ENCODE measurements at regions not wholly inside any gene's neighbourhood (a gene's known extent, or its start where the extent isn't known, plus 50 kb on each side); places are given as distances from the start of the nearest gene placed in this dataset.
"Not testable (repeated sequence)": the region's sequence is repeated elsewhere in the genome, so short reads cannot be mapped to it uniquely, and the experiment has no call there.

DNA sequence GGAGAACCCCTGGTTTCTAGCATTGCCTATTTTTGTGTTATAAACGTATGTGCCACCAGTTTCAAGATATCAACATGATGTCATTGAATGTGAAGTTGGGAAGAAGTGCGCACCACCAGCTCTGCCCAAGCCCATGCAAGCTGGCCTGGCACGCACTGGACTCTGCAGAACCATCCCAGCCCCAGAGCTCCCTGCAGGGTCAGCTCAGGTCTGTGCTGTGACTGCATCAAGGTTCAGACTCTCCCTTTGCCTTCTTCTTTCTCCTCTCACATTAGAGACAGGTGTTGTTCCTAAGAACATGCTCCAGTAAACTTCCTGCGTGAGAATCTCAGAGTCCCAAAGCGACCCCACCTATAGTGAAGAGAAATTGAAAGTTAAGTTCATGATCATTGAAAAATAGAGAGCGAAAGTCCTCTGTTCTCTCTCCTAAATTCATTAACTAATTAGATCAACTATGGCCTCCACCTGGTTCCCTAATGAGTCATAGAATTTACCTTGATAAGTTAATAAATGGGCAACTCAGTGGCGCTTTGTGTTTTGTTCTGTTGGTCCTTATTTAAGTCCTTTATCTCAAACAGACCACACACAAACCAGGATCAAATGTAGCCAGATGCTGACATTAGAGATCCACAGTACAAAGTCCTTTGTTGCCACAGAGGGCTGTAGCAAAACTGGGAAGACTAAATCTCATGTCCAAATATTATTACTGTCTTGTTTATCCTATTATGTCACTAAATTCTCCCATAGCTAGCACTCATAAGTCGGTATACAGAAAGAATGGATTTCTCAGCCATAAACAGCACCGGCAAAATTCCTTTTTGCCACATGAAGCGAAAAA lies 432.3 kb downstream of the STK39 start:
- intact Hi-C loops (cut with DNase I) = no loop called here
- DNase-seq (no peak), ATAC-seq (ENCODE audit: poor library complexity) (no peak)

DNA sequence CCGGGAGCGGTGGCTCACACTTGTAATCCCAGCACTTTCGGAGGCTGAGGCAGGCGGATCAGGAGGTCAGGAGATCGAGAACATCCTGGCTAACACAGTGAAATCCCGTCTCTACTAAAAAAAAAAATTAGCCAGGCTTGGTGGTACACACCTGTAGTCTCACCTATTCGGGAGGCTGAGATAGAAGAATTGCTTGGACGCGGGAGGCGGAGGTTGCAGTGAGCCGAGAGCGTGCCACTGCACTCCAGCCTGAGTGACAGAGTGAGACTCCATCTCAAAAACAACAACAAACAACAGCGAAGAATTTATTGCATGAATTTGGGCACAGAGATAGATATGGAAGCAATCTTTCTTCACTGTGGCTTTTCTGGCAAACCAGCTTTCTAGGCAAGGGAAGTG lies 432.9 kb downstream of the STK39 start:
- ATAC-seq (ENCODE audit: poor library complexity); intact Hi-C loops (cut with DNase I); DNase-seq: not testable (repeated sequence)

DNA sequence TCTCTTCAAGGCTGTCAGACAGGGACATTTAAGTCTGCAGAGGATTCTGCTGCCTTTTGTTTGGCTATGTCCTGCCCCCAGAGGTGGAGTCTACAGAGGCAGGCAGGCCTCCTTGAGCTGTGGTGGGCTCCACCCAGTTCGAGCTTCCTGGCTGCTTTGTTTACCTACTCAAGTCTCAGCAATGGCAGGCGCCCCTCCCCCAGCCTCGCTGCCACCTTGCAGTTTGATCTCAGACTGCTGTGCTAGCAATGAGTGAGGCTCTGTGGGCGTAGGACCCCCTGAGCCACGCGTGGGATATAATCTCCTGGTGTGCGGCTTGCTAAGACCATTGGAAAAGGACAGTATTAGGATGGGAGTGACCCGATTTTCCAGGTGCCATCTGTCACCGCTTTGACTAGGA lies 437.6 kb downstream of the STK39 start:
- DNase-seq; ATAC-seq (ENCODE audit: poor library complexity); intact Hi-C loops (cut with DNase I): not testable (repeated sequence)

DNA sequence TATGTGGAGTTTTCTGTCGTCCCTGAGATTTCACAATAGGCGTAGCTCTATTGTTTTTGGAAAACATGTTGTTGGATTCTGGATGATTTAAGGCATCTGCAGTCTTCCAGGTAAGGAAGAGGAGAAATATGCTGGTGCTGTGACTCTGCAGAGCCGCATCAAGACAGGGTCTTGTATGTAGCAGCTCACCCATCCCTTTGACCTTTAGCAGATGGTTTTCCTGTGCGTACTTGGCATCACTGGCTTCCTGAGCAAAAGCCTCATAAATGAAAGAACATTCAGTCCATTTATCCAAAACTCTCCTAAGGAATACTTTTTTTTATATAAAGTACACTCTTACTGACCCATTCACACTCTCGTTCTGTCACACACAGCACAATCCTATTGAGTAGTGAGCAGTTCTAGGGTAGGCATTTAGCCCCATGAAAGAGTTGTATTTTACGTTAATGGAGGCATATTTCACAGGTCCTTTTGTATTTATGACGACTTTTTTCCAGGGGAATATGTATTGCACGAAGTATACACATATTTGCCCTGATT lies 443.9 kb downstream of the STK39 start:
- intact Hi-C loops (cut with DNase I) = no loop called here
- DNase-seq = no peak
- no peak for ATAC-seq (ENCODE audit: poor library complexity)

DNA sequence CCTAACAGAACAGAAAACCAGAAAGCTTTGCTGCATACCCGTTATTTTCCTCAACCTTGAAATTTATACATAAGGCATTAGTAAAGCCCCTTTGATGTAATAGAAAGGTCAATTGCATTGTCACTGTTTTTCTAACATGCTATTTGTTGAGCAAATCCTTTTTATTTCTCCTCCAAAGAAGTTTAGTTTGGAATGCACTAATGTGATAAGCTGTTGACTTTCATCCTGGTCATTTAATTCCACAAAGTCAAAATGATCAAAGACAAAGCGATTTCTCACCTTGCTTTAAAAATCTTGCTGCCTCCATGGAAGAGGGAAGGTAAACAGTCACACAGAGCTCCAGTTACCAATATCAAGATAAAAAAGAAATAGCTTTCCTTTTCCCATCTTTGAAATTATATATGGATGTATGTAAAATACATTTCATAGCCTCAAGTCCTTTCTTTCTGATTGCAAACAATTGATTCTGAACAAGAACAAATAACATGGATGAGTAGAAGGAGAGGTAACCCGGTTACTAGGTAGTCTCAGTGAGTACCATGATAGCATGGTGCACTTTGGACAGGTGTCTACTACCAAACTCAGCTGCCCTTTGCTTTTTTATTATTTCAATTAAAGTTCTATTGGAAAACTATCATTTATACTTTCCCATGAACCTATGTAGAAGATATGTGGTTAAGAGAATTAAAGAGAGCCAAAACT lies 452.7 kb downstream of the STK39 start:
- no peak for DNase-seq
- intact Hi-C loops (cut with DNase I) = no loop called here
- no peak for ATAC-seq (ENCODE audit: poor library complexity)

DNA sequence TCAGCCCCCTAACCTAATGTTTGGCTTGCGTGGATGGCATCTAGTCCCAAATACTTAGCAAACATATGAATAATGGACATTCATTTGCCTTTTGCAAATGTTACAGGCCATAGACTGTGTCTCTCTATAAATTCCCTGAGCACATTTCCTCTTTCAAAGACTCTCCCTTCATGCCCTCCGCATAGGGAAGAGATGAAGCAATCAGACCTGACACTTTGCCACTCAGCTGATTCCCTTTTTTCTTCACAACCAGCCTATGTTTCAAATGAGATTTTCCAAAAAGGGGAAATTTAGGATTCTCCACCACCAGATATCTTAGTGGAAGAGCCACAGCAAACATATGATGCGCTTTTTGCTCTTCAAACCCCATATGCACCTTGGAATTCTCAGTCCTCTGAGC lies 453.7 kb downstream of the STK39 start:
- ATAC-seq (ENCODE audit: poor library complexity) = no peak
- no peak for DNase-seq
- intact Hi-C loops (cut with DNase I) = no loop called here

DNA sequence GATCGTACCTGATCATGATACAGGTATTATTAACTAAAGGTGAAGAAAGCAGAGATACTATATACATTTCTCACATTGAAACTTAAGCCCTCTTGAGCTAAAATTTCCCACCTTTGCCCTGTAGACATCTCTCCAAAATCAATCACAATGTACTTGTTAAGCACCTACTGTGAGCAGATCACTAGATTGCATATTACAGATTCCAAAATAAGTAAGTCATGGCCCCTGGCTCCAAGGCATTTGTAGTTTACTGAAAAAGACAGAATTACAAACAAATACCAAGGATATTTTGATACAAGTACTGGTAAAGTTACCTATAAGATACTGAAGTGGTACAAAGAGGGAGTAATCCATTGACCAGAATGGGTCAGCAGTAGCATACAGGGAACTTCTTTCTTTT lies 455.3 kb downstream of the STK39 start:
- ATAC-seq (ENCODE audit: poor library complexity) (no peak), DNase-seq (no peak)
- intact Hi-C loops (cut with DNase I) = no loop called here

DNA sequence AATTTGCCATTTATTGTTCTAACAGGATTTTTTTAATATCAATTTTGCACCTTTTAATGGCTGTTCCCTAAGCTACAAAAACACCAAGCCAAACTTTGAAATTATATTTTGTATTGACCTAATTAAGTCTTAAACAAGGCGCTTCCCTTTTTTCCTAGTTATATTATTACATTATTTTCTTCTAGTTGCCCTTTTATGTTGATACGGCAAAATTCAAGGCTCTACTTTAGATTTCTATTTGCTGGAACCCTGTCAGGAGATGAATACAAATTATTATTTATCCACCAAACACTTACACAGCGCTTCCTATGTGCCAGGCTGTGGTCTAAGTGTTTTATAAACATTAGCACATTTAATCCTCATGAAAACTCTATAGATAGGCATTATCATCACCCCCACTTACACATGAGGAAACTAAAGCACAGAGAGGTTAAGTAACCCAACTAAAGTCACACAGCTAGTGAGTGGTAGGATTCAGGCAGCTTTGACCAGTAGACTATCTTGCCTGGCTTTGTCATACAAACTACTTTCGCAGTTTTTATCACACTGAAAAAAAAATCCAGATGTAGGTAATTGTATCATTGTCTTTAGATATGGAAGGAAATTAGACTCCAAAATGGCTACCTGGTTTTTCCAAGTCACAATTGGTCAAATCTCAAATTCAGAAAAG lies 456.5 kb downstream of the STK39 start:
- intact Hi-C loops (cut with DNase I) = no loop called here
- ATAC-seq (ENCODE audit: poor library complexity) = no peak
- DNase-seq = no peak

DNA sequence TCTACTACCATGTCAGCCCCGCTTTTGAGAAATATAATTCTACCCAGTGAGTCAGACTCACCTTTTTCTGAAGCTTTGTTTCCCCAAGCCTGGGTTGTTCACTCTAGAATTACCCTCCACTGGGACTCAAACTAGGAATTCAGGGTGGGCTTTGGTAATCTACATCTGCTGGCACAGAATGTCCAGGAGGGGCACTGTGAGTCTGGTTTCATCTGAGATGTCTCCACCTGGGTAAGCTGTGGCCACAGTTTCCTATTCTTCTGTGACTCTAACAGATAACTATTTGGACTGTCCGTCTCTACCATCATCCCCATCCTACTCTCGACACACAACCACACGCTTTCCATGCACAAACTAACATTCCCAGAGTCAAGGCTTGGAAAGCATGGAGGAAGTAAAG lies 457.2 kb downstream of the STK39 start:
- ATAC-seq (ENCODE audit: poor library complexity) (no peak), DNase-seq (no peak)
- intact Hi-C loops (cut with DNase I) = no loop called here

DNA sequence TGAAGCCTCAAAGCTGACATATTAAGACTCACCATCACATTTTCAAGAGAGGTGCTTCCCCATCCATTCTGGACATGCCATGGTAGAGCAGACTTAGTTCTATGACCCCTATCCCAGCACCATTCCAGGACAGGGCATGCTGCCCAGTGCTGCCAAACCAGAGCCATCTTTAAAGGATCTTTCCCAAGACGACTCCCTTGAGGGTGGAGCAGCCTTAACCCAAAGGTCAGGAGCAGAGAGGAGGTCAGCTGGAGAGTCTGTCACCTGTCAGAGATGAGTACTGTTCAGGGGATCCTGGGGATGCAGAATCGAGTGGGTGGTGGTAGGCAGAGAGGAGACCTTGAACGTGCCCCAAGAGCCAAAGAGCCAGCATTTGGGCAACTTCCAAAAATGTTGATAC lies 459.8 kb downstream of the STK39 start:
- intact Hi-C loops (cut with DNase I) = no loop called here
- ATAC-seq (ENCODE audit: poor library complexity) (no peak), DNase-seq (no peak)

DNA sequence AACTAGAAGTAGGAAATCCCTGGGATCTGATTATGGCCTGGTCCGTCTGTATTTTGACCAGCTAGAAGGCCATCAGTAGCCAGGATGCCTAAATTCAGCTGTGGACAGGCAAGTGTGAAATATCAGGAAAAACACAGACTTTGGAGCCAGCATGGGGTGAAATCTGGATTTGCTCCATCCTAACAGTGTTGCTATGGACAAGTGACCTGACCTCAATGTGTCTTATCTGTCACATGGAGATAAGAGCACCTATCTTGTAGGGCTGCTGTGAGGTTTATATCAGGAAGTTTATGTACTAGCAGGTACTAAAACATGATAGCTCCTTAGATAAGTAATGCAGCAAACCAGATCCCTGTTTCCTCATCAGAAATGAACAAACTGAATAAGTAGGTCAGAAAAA lies 460.4 kb downstream of the STK39 start:
- DNase-seq (no peak), ATAC-seq (ENCODE audit: poor library complexity) (no peak)
- intact Hi-C loops (cut with DNase I) = no loop called here

DNA sequence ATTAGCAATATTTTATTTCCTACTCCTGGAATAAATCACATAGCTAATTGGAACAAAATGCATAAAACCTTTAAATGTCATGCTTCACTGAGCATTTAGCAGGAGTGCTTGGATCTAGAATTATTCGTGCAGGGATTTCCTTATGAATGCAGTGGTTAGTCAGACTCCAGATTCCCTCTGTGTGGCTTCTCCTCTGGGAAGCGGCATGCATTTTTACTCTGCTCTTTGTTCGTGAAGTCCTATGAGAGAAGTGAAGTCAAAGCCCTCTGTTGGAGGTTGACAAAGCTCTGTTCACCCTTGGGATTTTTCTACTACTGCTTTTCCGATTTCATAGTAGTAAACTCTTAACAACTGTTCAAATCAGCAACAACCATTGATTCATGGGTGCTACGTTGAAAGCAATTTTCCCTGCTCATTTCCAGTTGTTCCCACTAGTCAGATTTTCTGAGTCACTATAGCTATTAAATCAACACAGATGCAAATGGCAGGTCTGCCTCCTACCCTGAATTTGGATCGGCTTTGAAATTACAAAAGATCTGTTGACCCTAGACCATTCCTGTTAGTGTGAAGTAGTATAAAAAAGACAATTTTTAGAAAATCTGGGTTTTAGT lies 461.7 kb downstream of the STK39 start:
- ATAC-seq (ENCODE audit: poor library complexity) (no peak), DNase-seq (no peak)
- intact Hi-C loops (cut with DNase I) = no loop called here

DNA sequence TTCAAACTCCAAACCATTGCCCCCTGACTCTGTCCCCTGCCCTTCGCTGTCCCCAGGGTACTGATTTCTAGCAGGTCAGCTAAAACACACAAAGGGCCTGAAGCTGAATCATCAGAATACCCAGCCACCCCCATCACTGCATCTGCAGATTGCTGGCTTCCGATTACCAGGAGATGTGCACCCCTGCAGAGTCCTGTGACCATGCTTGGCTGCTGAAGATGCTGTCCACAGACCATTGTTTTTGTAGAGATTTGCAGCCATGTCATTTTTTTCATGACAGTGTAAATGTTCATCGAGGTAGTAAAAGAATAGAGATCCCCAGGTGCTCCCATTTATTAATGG lies 463.3 kb downstream of the STK39 start:
- intact Hi-C loops (cut with DNase I) = no loop called here
- ATAC-seq (ENCODE audit: poor library complexity) (no peak), DNase-seq (no peak)

DNA sequence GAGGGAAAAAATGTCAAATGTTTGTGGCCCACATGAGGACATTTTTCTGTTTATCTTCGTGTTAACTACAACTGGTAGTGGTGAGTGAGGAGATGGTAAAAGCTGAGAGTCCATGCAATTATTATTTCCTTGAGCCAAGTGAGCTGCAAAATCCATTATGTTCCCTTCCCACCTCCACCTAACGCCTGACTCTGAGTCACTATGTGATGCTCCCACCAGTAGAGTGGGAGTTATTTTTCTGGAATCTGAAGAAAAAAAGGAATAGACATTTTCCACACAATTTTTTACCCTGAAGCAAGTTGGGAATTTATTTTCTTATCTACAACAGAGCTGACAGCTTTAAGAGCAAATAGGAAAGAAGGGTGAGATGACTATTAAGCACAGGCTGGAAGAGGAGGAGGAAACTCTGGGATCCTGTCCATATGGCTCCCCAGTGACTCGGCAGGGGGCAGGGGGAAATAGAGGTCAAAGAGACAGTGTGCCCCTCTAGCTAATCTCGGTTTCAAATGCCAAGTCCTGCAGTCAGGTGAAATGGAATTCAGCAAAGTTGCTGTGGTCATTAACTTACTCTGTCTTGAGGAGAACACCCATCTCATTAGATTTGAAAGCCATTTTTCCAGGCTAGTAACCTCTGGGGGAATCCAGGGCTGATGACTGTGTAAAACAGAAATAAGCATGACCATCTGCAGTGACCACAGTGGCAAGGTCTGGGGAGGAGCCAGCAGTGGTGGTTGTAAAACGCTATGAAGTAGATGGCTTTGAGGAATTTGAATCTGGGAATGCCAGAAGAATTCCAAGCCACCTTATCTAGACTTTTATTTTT lies 463.9 kb downstream of the STK39 start:
- intact Hi-C loops (cut with DNase I) = no loop called here
- no peak for ATAC-seq (ENCODE audit: poor library complexity)

DNA sequence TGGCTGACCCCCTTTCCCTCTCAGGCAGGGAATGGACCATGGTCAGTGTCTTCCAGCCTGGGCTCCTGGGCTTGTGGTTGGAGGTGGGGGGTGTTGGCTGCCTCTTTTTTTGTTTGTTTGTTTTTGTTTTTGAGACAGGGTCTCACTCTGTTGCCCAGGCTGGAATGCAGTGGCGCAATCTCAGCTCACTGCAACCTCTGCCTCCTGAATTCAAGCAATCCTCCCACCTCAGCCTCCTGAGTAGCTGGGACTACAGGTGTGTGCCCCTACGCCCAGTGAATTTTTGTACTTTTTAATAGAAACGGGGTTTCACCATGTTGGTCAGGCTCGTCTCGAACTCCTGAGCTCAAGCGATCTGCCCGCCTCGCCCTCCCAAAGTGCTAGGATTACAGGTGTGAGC lies 465.8 kb downstream of the STK39 start:
- intact Hi-C loops (cut with DNase I); ATAC-seq (ENCODE audit: poor library complexity); DNase-seq: not testable (repeated sequence)

More for the DNA sequence above, 463.9 kb downstream of the STK39 start:
- no peak for DNase-seq

DNA sequence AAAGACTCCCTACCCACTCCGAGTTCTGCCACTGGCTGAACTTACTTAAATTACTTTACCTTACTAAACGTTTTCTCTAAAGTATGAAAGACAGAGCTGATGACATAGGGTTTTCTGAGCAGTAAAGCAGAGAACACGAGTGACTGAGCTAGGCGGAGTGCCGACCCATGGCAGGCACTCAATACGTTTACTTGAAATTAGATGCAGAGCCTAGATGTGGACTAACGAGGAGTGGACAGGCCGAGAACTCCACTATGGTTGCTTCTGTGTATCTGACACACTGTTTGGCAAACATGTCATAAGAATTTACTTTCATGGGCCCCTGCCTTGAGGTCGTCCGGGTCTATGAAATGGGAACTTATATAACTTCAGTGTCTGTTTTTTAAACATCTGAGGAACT lies 471.0 kb downstream of the STK39 start:
- DNase-seq (no peak), ATAC-seq (ENCODE audit: poor library complexity) (no peak)

DNA sequence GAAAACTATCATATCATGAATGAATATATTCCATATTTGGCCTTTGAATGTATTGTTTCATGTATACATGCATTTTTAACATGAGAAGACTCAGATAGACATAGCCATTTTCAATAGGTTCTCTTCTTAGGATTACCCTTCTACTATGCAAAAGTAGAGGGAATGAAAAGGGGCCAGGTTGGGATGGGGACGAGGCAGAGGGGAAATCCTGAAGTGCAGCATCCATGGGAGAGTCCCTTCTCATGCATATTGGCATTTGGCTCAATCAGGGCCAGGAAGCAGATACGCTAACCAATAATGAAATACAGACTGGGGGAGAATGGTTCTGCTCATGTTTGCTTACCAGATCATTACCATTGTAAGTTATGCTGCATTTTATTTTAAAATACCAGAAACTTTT lies 475.8 kb downstream of the STK39 start:
- intact Hi-C loops (cut with DNase I) = no loop called here
- DNase-seq (no peak), ATAC-seq (ENCODE audit: poor library complexity) (no peak)

More for the DNA sequence above, 471.0 kb downstream of the STK39 start:
- intact Hi-C loops (cut with DNase I) = no loop called here

DNA sequence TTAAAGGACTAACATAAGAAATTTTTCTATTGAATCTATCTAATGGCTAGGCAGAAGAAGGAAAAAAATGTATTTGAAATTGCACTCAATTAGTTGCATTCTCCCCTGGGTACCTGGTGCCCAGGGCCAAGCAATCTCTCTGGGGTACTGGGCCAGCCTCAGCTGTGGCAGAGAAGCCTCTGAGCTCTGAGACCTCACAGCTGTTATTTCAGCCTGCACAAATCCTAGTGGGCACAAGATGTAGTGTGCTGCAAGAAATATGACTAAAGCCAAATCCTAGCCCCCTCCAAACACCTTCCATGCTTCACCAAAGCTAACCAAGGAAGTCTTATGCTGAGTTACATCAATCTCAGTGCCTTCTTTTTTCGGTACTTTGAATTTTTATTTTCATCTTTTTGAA lies 478.4 kb downstream of the STK39 start:
- no peak for ATAC-seq (ENCODE audit: poor library complexity)
- intact Hi-C loops (cut with DNase I) = no loop called here
- DNase-seq = no peak

Data from Right ventricle myocardium superior (tissue), 1 donor.